HepG2 (cell line): ENCODE measurements at regions not wholly inside any gene's neighbourhood (a gene's known extent, or its start where the extent isn't known, plus 50 kb on each side); places are given as distances from the start of the nearest gene placed in this dataset.

ENCODE experiments used
- ATAC-seq: fragments of 200-7000 bp; cut with Tn5 transposase; 3 replicates; pipeline ENCODE4 v1.9.1; 2020; ENCODE audit warnings: mild to moderate bottlenecking, moderate library complexity
- BruUV-seq: library from RNA; stranded (reverse); fragments of 400-500 nt; replicated peaks from 2 replicates; lab custom pipeline; 2021; lab: Mats Ljungman, UMichigan
- CTCF ChIA-PET: fragments of 300-600 bp; formaldehyde crosslinking; extraction: SDS; loops from one replicate; lab custom pipeline; 2021; ENCODE audit warnings: low total read pairs, inconsistent platforms, low intra/inter-chr PET ratio; lab: Yijun Ruan, JAX
- POLR2A ChIA-PET: fragments of 350-600 bp; sonication (Branson Sonifier 250); formaldehyde crosslinking; loops from one replicate; lab custom pipeline; 2020; ENCODE audit warnings: antibody characterized with exemption, inconsistent platforms; lab: Yijun Ruan, JAX
- DNase-seq: peaks from one replicate; pipeline ENCODE4 v3.0.0-alpha.2; 2015; ENCODE audit warnings: low spot score
- FAIRE-seq: peaks from 3 replicates; lab custom pipeline; 2011; peaks lifted over from hg19 to GRCh38; lab: Jason Lieb, UNC
- H2AFZ ChIP-seq: one replicate; pipeline ENCODE4 v1.6.1; 2011; ENCODE audit warnings: low read length, inconsistent platforms
- H3K27ac ChIP-seq: fragments of 300-600 bp; 3 replicates; pipeline ENCODE4 v1.8.0; 2011; ENCODE audit warnings: mixed run types, mild to moderate bottlenecking, mixed read lengths, low read length, inconsistent platforms; ENCODE audit not compliant: insufficient read depth; ENCODE audit errors: extremely low read length
- H3K27me3 ChIP-seq, 2 experiments: fragments of 200-600 bp in 1 of 2; 2 replicates in 1 of 2; 3 replicates in 1 of 2; pipeline versions ENCODE4 v1.6.0 to v1.8.0; 2011; ENCODE audit warnings: low read length in 2 of 2, mild to moderate bottlenecking in 2 of 2, moderate library complexity in 2 of 2, inconsistent platforms in 1 of 2; ENCODE audit not compliant: insufficient read depth in 2 of 2, control insufficient read depth in 1 of 2
- H3K36me3 ChIP-seq, 2 experiments: fragments of 200-600 bp in 1 of 2; replicated peaks in 1 of 2; 2 replicates in 1 of 2; 3 replicates in 1 of 2; pipeline versions ENCODE4 v1.5.1 to v1.8.0; 2011; ENCODE audit warnings: low read length in 2 of 2, inconsistent platforms in 1 of 2; ENCODE audit not compliant: insufficient read depth in 2 of 2, control insufficient read depth in 1 of 2
- H3K4me1 ChIP-seq: 2 replicates; pipeline ENCODE4 v1.5.1; 2012; ENCODE audit warnings: low read length, inconsistent platforms; ENCODE audit not compliant: insufficient read depth
- H3K4me2 ChIP-seq: 2 replicates; pipeline ENCODE4 v1.6.0; 2011; ENCODE audit warnings: low read depth, low read length, inconsistent platforms
- H3K4me3 ChIP-seq, 3 experiments: fragments of 200-600 bp in 1 of 3; sonication (generic), shearing (Covaris generic) in 1 of 3; replicated peaks in 1 of 3; 2 replicates each; pipeline ENCODE4 v1.5.1; 2011 to 2016; ENCODE audit warnings: low read length in 3 of 3, inconsistent platforms in 2 of 3, low read depth in 2 of 3, mild to moderate bottlenecking in 2 of 3, control low read depth in 1 of 3, mixed read lengths in 1 of 3; ENCODE audit not compliant: insufficient read depth in 1 of 3
- H3K79me2 ChIP-seq: one replicate; pipeline ENCODE4 v1.6.1; 2011; ENCODE audit warnings: low read length, inconsistent platforms; ENCODE audit not compliant: insufficient read depth
- H3K9ac ChIP-seq: 2 replicates; pipeline ENCODE4 v1.6.0; 2011; ENCODE audit warnings: mild to moderate bottlenecking, low read depth, low read length, inconsistent platforms; ENCODE audit not compliant: insufficient read depth
- H3K9me3 ChIP-seq: 2 replicates; pipeline ENCODE4 v1.5.1; 2012; ENCODE audit warnings: mild to moderate bottlenecking, low read length
- H4K20me1 ChIP-seq: 2 replicates; pipeline ENCODE4 v1.6.0; 2011; ENCODE audit warnings: inconsistent platforms, mild to moderate bottlenecking, low read length, moderate library complexity; ENCODE audit not compliant: insufficient read depth
- CHCHD3 ChIP-seq: sonication (generic); formaldehyde crosslinking; IDR thresholded peaks from 2 replicates; pipeline ENCODE4 v1.8.0; 2022; ENCODE audit warnings: mild to moderate bottlenecking, missing genetic modification reagents, moderate library complexity
- CREB1 ChIP-seq, 2 experiments: fragments of 450-650 bp in 1 of 2; IDR thresholded peaks; 2 replicates each; pipeline ENCODE4 v1.6.1; 2016 to 2017; ENCODE audit warnings: control low read depth in 1 of 2, mild to moderate bottlenecking in 1 of 2, missing compliant biosample characterization in 1 of 2, missing genetic modification characterization in 1 of 2
- CTCF ChIP-seq: sonication (generic); formaldehyde crosslinking; IDR thresholded peaks from 2 replicates; pipeline ENCODE4 v1.5.0; 2020; ENCODE audit warnings: mild to moderate bottlenecking, missing genetic modification reagents, moderate library complexity
- IRX3 ChIP-seq: sonication (generic); formaldehyde crosslinking; IDR thresholded peaks from 2 replicates; pipeline ENCODE4 v1.8.1; 2023; ENCODE audit warnings: mild to moderate bottlenecking, low read depth, missing genetic modification reagents, borderline replicate concordance
- TBP ChIP-seq: sonication (generic); formaldehyde crosslinking; IDR thresholded peaks from 2 replicates; pipeline ENCODE4 v1.5.0; 2020; ENCODE audit warnings: missing genetic modification reagents
- ZHX1 ChIP-seq: sonication (generic); formaldehyde crosslinking; IDR thresholded peaks from 2 replicates; pipeline ENCODE4 v1.8.1; 2022; ENCODE audit warnings: low read depth, mild to moderate bottlenecking, missing genetic modification reagents
- ZNF451 ChIP-seq: sonication (generic); formaldehyde crosslinking; IDR thresholded peaks from 2 replicates; pipeline ENCODE4 v1.5.0; 2020; ENCODE audit warnings: mild to moderate bottlenecking, missing genetic modification reagents
- ZNF782 ChIP-seq: sonication (generic); formaldehyde crosslinking; IDR thresholded peaks from 2 replicates; pipeline ENCODE4 v1.4.0; 2020; ENCODE audit warnings: missing genetic modification reagents, mild to moderate bottlenecking, borderline replicate concordance
- ZNF879 ChIP-seq: sonication (generic); formaldehyde crosslinking; IDR thresholded peaks from 2 replicates; pipeline ENCODE4 v1.8.1; 2023; ENCODE audit warnings: missing genetic modification reagents
- WGBS: methylation state at CpG from one replicate; pipeline ENCODE4 v1.1.6; 2017; ENCODE audit warnings: low lambda C conversion rate; 5-methylcytosine and 5-hydroxymethylcytosine counted together
- in situ Hi-C: cut with HindIII; loops from 2 replicates; pipeline ENCODE4 v1.10.0; 2017; ENCODE audit warnings: low pct_unique_long_range_greater_than_20kb; ENCODE audit not compliant: extremely low pct_ligation_motif_present
- intact Hi-C: fragments of 100-400 bp; cut with micrococcal nuclease; formaldehyde crosslinking; loops from one replicate; pipeline ENCODE4 v1.10.0; 2022; ENCODE audit not compliant: unreplicated experiment

- no peaks in the 10 kb centered on the region for H3K4me1 ChIP-seq
- TF ChIP-seq TBP (CRISPR knock-in tag), result no peak
- no peak for TF ChIP-seq ZHX1
- TF ChIP-seq CREB1 (IDR thresholded peaks at IDR 0.05), result peak; percentile 58; the same call in 1 of the 2 replicates
- no peak for TF ChIP-seq CREB1 (CRISPR knock-in tag; IDR thresholded peaks at IDR 0.05)
- TF ChIP-seq ZNF451 (CRISPR knock-in tag), result no peak
- TF ChIP-seq CHCHD3 (CRISPR knock-in tag), result no peak
- TF ChIP-seq ZNF879 (CRISPR knock-in tag), result no peak
- no peak for TF ChIP-seq ZNF782 (CRISPR knock-in tag)
- peak; percentile 33 for TF ChIP-seq CTCF (CRISPR knock-in tag)
- no peak for TF ChIP-seq IRX3 (CRISPR knock-in tag)
- TF ChIP-seq, all 625 proteins: peak for 2
- Histone ChIP-seq H3K4me3 (no peak overlapping the region), H2AFZ (no peak overlapping the region), H3K79me2 (no peaks in the 10 kb centered on the region), H3K36me3 (no peaks in the 10 kb centered on the region), H3K27ac (no peak overlapping the region), H3K4me2 (no peak overlapping the region), H3K27me3 (no peaks in the 10 kb centered on the region), H3K9me3 (peaks cover 100% of the 10 kb centered on the region), H3K9ac (no peak overlapping the region), H4K20me1 (no peaks in the 10 kb centered on the region)
- intact Hi-C loops, result loop anchor here (1.0 kb wide), 2 partner anchors 314 to 340 kb away; no protein-coding TSS in a partner anchor
- BruUV-seq, result no TSS peak
- ATAC-seq (peak; percentile 49; the same call in 2 of the 3 replicates), FAIRE-seq (no peak), DNase-seq (peak; percentile 27)
- WGBS, result 4% methylated on average over 6 of the region's 6 CpGs
- ChIA-PET POLR2A (no interaction called here), CTCF (interaction anchor here (1.5 kb wide), 1 partner anchor 314 kb away, joined by 9 read pairs; no protein-coding TSS in a partner anchor)
- in situ Hi-C loops, result no loop called here
Observed at GRCh38 chr14:28294834-28295440, 471.6 kb upstream of the FOXG1 start.
